DMS153 (cell line): ENCODE measurements at regions not wholly inside any gene's neighbourhood (a gene's known extent, or its start where the extent isn't known, plus 50 kb on each side); places are given as distances from the start of the nearest gene placed in this dataset.

Source experiments
- DNase-seq: peaks from one replicate; lab custom pipeline; 2025; lab: John Stamatoyannopoulos, UW

DNA sequence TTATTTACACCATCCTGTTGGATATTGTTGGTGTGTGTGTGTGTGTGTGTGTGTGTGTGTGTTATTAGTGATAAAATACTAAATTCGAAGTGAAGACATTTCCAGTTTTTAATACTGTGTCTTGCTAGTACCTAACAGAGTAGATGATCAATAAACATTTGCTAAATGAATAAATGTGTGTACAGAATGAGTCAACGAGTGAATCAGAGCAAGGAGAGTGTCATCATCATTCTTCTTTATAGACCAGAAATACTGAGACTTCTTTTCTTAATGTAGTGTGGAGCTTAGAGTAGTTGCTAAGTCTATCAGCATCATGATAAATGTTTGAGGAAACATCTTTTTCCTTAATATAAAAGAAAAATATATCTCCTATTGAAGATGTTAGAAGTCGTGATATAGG lies 169.7 kb upstream of the SATB2 start:
- no peak for DNase-seq

GRCh38 chr2:199624958-199625357 lies 167.2 kb upstream of the SATB2 start:
- DNase-seq, result no peak

- DNase-seq, result no peak
These were observed 154.9 kb upstream of the SATB2 start for GRCh38 chr2:199612509-199613130.

- no peak for DNase-seq
These were observed 150.2 kb upstream of the SATB2 start for GRCh38 chr2:199607914-199608313.

DNA sequence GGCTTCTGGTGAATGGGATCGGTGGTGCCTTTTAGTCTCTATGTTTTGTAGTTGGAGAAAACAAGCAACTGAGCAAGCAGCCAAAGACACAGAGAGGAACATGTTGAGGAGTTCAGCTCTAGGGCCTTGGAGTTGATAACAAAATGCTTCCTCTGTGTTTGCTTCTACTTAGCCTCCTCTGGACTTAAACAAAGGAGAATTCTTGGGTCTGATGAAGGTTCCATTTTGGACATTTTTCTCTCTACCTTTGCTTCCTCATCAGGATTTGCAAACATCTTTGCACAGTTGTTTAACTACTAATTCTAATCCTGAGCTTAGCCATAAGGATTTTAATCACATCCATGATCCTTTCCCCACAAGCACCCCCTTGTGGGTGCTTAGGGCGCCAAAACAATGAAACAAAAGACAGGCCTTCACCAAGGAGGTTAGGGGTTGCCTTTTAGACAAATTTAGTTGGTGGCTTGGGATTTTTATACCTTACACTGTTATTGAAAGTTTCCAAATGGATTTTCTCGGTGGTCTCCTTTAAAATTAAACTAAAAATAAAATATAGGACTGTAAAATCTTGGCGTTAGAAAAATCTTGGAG lies 148.5 kb upstream of the SATB2 start:
- no peak for DNase-seq

DNA sequence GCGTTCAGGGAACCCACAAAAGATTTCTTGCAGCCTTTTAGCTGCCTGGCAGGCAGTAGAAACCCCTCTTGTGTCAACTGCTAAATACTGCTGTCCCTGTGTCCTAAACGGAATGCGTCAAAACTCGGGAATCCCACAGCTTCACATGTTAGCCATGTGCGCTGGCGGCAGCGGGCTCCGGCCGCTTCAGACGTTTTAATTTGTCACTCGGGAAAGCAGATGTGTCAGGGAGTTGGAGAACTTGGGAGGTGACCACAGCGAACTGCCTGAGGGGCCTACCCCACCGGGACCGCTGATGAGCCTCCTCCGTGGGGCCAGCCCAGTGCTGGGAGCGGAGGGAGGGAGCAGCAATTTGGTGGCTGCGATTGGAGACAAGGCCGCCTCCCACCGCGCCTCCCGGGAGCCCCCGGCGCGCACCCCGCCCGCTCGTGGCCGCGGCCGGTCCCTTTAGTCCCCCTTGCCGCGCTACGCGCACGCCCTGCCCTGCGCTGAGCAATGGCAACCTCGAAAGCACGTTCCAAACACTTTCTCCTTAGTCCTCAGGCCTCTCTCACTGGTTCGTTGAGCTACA lies 146.1 kb upstream of the SATB2 start:
- no peak for DNase-seq

- DNase-seq, result no peak
These were observed 145.4 kb upstream of the SATB2 start for GRCh38 chr2:199602896-199603717.

GRCh38 chr2:199602271-199602895 lies 144.6 kb upstream of the SATB2 start:
- no peak for DNase-seq

DNA sequence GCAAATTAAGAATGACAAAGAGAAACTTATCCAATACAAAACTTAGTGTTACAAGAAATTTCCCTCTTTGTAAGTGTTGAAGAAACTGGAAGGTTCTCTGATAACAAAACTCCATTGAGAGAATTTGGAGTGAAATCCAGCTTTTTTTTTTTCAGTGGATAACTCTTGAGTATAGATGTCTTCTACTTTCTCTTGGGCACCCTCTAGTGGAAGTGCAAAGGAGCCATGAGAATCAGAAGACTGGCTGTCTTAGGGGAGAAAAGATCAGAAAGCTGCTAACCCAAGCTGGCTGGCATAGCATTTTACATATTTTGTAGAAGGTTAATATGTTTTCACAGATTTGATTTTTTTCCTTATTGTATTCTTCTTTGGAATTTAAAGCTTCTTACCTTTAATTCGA lies 138.8 kb upstream of the SATB2 start:
- no peak for DNase-seq

GRCh38 chr2:199594443-199594842 lies 136.7 kb upstream of the SATB2 start:
- no peak for DNase-seq

DNA sequence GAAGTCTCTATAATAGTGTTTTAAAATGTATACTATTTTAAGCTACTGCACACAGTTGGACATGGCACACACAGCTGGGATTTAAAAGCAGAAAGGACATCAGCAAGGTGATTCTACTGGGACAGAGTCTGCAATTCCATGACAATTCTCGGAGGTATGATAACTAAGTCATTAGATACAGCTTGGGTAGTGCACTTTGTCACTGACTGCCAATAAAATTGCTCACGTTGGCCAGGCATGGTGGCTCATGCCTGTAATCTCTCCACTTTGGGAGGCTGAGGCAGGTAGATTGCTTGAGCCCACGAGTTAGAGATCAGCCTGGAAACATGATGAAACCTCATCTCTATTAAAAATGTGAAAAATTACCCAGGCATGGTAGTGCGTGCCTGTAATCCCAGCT lies 134.1 kb upstream of the SATB2 start:
- DNase-seq, result no peak

- no peak for DNase-seq
These were observed 132.8 kb upstream of the SATB2 start for GRCh38 chr2:199590321-199591203.

- DNase-seq, result no peak
These were observed 131.6 kb upstream of the SATB2 start for GRCh38 chr2:199589306-199589705.

GRCh38 chr2:199588054-199588453 lies 130.3 kb upstream of the SATB2 start:
- DNase-seq, result no peak

GRCh38 chr2:199586646-199587045 lies 128.9 kb upstream of the SATB2 start:
- no peak for DNase-seq

DNA sequence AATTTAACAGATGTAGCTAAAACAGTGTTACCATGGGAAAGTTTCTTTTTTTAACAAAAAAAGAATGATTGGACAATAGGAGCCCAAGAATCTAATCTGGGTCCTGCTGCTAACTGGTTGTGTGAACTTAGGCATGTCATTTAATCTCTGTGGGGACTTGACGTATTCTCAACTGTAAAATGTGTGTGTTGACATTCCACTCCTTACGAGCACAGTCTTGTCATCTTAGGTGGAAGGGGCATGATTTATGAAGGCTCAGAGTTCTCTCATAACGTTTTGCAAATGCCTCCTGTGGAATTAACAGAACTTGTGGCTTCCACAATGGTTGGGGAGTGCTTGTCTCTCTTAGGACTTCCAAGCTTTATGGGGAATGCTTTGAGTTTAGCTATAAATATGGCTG lies 125.9 kb upstream of the SATB2 start:
- no peak for DNase-seq

GRCh38 chr2:199581935-199582360 lies 124.2 kb upstream of the SATB2 start:
- DNase-seq, result no peak

DNA sequence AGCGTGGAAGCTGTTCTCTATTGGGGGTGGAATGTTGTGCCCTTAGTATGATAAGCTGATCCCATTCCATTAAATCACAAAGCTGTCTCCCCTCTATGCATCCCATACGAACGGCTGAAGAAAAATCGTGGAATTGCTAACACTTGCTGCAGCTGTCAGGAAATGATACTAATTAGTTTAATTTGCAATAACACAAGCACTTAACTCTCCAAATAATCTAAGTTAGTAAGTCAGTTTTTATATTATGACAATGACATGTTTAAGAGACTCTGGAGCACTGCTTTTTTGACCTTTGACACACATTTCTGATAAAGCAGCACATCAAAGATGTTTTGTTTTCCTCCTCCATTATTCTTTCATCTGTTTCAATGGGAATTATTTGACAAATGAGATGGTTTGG lies 123.7 kb upstream of the SATB2 start:
- DNase-seq, result no peak

DNA sequence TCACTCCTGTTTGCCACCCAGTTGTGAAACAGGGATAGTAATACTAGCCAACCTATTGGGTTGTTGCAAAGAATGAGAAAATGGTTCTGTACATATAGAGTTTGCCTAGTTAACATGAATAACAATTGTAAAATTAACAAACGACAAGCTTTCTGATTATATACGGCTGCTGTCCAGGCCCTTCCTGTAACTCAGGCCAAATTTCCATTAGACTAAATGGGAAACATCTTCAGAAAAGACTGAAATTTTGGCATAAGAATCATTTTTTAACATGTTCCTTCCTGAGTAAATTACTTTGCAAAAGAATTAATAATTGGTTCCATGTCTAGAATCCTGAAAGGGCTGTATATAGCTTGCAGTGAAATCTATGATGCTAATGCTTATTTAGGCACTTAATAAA lies 117.7 kb upstream of the SATB2 start:
- DNase-seq, result no peak

GRCh38 chr2:199572571-199572970 lies 114.8 kb upstream of the SATB2 start:
- no peak for DNase-seq

- no peak for DNase-seq
These were observed 113.2 kb upstream of the SATB2 start for GRCh38 chr2:199570934-199571333.

- no peak for DNase-seq
These were observed 111.6 kb upstream of the SATB2 start for GRCh38 chr2:199569336-199569735.
